ENCODE measurements at regions not wholly inside any gene's neighbourhood (a gene's known extent, or its start where the extent isn't known, plus 50 kb on each side); places are given as distances from the start of the nearest gene placed in this dataset.
A peak's percentile ranks its signal among the peaks of the same experiment; 100 is the strongest.

DNA sequence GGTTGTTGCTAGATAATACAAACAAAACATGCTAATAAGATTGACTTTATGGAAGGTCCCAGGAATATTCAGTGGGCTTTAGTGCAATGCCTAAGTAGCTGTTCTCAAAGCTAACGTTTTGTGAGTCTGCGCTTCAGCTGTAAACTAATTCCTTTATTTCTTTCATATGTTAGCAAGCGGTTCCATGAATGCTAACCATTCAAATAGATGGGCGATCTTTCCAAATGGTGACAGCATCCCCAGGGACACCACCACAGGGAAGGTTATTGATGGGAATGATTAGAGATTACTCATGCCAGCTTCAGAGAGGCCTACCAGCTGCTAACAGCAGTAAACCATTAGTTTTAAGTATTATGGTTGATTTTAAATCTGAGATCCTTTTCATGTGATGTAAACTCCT, 405.7 kb upstream of the MCTP2 start:
- Histone ChIP-seq H3K79me2 (no peaks in the 10 kb centered on the region), H3K27me3 (no peaks in the 10 kb centered on the region), H4K20me1 (ENCODE audit: insufficient read depth, poor library complexity, severe bottlenecking) (no peaks in the 10 kb centered on the region), H3K4me1 (ENCODE audit: insufficient read depth) (peaks cover 13% of the 10 kb centered on the region), H3K27ac (no peak overlapping the region), H2AFZ (no peak overlapping the region), H3K9me3 (ENCODE audit: low read depth) (no peaks in the 10 kb centered on the region), H3K4me2 (no peak overlapping the region), H3K4me3 (no peak overlapping the region), H3K36me3 (replicated peaks; ENCODE audit: insufficient read depth, low read depth) (no peaks in the 10 kb centered on the region), H3K9me2 (replicated peaks; ENCODE audit: insufficient read depth) (no peaks in the 10 kb centered on the region)
- no peak for TF ChIP-seq EZH2 (IDR thresholded peaks at IDR 0.05; ENCODE audit: borderline replicate concordance)
- 36% methylated on average over 4 of the region's 4 CpGs for WGBS (ENCODE audit: low lambda C conversion rate, missing lambda C conversion rate)
- no peak for DNase-seq (ENCODE audit: low spot score)

DNA sequence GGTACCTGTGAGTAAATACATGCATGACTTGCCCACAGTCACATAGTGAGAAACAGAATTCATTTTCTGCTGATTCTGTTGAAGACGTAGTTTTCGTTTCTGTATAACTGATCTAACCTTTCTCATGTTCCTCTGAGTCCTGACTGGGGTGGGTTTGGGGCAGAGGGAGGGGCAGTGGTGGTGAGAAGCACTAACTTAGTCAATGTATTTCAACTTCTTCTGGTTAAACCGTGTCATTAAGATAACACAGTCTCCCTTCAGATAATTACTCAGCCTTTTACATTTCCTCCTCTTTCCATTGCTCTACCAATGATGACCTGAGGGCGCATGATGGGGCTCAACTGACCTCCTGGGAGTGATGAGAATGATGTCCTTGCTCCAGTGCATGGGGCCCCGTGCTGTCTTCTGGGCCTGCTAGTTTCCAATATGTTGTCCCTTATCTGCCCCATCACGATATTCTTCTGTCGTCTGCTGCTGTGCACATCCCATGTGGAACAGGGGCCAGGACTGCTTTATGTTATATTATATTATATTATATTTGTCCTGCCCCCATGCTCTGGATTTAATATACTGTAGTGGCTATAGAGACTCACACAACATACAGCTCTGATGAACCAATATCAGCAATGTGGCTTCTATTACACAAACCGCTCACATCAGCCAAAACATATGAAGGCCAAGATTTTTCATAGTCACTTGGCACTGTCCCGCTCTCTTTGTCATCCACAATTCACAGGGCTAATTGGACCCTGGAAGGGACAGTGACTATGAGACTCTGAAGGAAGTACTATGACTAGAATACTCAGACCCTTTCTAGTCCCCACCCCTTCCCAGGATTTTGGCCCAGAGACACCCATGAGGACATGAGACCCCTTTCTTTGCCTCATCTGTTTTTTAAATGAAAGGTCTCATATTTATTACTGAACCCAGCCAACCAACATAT, 407.1 kb upstream of the MCTP2 start:
- WGBS (ENCODE audit: low lambda C conversion rate, missing lambda C conversion rate), result 74% methylated on average over 9 of the region's 9 CpGs
- Histone ChIP-seq H2AFZ (no peak overlapping the region), H3K9me2 (replicated peaks; ENCODE audit: insufficient read depth) (no peaks in the 10 kb centered on the region), H3K36me3 (replicated peaks; ENCODE audit: insufficient read depth, low read depth) (no peaks in the 10 kb centered on the region), H4K20me1 (ENCODE audit: insufficient read depth, poor library complexity, severe bottlenecking) (no peaks in the 10 kb centered on the region), H3K4me3 (no peak overlapping the region), H3K4me2 (no peak overlapping the region), H3K9me3 (ENCODE audit: low read depth) (no peaks in the 10 kb centered on the region), H3K4me1 (ENCODE audit: insufficient read depth) (peaks cover 5% of the 10 kb centered on the region), H3K27ac (no peak overlapping the region), H3K79me2 (no peaks in the 10 kb centered on the region), H3K27me3 (no peaks in the 10 kb centered on the region)
- TF ChIP-seq EZH2 (IDR thresholded peaks at IDR 0.05; ENCODE audit: borderline replicate concordance) (no peak), EZH2phosphoT487 (IDR thresholded peaks at IDR 0.05; ENCODE audit: low read depth, severe bottlenecking, unreplicated experiment) (no peak)
- TF ChIP-seq, protein P1, sequence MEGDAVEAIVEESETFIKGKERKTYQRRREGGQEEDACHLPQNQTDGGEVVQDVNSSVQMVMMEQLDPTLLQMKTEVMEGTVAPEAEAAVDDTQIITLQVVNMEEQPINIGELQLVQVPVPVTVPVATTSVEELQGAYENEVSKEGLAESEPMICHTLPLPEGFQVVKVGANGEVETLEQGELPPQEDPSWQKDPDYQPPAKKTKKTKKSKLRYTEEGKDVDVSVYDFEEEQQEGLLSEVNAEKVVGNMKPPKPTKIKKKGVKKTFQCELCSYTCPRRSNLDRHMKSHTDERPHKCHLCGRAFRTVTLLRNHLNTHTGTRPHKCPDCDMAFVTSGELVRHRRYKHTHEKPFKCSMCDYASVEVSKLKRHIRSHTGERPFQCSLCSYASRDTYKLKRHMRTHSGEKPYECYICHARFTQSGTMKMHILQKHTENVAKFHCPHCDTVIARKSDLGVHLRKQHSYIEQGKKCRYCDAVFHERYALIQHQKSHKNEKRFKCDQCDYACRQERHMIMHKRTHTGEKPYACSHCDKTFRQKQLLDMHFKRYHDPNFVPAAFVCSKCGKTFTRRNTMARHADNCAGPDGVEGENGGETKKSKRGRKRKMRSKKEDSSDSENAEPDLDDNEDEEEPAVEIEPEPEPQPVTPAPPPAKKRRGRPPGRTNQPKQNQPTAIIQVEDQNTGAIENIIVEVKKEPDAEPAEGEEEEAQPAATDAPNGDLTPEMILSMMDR (IDR thresholded peaks at IDR 0.05; ENCODE audit: poor library complexity), result no peak
- no peak for DNase-seq (ENCODE audit: low spot score)

DNA sequence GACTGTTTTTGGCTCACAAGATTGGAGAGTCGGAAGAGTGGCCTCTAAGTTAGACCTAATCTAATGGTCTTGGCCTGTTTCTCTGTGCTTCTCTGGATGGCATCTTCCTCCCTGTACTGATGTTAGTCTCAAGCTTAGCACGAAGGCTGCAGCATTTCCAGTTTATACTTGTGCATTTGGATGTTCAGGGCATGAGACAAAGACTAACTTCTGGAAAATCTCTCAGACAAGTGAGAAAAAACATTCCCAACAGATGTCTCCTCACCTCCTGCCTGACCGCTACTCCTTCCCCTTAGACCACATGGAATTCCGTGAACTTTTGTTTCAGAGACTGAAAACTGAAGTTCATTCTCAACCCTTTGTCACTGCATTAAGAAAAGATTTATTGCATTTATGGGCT, 410.8 kb upstream of the MCTP2 start:
- Histone ChIP-seq H4K20me1 (ENCODE audit: insufficient read depth, poor library complexity, severe bottlenecking) (no peaks in the 10 kb centered on the region), H3K27ac (no peak overlapping the region), H3K36me3 (replicated peaks; ENCODE audit: insufficient read depth, low read depth) (no peaks in the 10 kb centered on the region), H3K27me3 (no peaks in the 10 kb centered on the region), H3K4me3 (no peak overlapping the region), H3K4me1 (ENCODE audit: insufficient read depth) (no peaks in the 10 kb centered on the region), H3K9me3 (ENCODE audit: low read depth) (no peaks in the 10 kb centered on the region), H2AFZ (no peak overlapping the region), H3K4me2 (no peak overlapping the region), H3K9me2 (replicated peaks; ENCODE audit: insufficient read depth) (no peaks in the 10 kb centered on the region), H3K79me2 (no peaks in the 10 kb centered on the region)
- TF ChIP-seq EZH2phosphoT487 (IDR thresholded peaks at IDR 0.05; ENCODE audit: low read depth, severe bottlenecking, unreplicated experiment), result no peak
- TF ChIP-seq, protein P1 (IDR thresholded peaks at IDR 0.05; ENCODE audit: poor library complexity), result no peak
- TF ChIP-seq EZH2 (IDR thresholded peaks at IDR 0.05; ENCODE audit: borderline replicate concordance), result no peak
- 74% methylated on average over 4 of the region's 4 CpGs for WGBS (ENCODE audit: low lambda C conversion rate, missing lambda C conversion rate)
- no peak for DNase-seq (ENCODE audit: low spot score)

DNA sequence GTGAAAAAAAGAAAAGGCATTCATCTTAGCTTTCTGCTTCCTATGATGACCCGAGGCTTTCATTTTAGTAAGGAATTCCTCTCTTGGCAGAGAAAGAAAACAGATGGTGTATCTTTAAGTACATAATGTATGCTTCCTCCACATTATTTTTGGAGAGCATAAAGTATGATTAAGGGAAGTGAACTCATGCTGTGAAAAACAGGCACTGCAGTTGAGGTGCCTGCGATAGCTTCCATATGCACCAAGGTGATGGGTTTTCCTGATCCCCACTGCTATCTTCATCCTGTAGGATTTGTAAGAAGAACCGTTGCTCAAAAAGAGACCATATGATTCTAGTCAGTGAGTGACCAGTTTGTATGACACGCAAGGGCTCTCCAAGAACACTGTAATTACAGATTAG, 411.5 kb upstream of the MCTP2 start:
- no peaks in the 10 kb centered on the region for H3K36me3 ChIP-seq (replicated peaks; ENCODE audit: insufficient read depth, low read depth)
- no peak overlapping the region for H3K4me2 ChIP-seq
- H3K27me3 ChIP-seq, result no peaks in the 10 kb centered on the region
- H2AFZ ChIP-seq, result no peak overlapping the region
- WGBS (ENCODE audit: low lambda C conversion rate, missing lambda C conversion rate), result 47% methylated on average over 4 of the region's 4 CpGs
- H4K20me1 ChIP-seq (ENCODE audit: insufficient read depth, poor library complexity, severe bottlenecking), result no peaks in the 10 kb centered on the region
- no peaks in the 10 kb centered on the region for H3K79me2 ChIP-seq
- no peaks in the 10 kb centered on the region for H3K9me3 ChIP-seq (ENCODE audit: low read depth)
- TF ChIP-seq EZH2phosphoT487 (IDR thresholded peaks at IDR 0.05; ENCODE audit: low read depth, severe bottlenecking, unreplicated experiment), result no peak
- TF ChIP-seq EZH2 (IDR thresholded peaks at IDR 0.05; ENCODE audit: borderline replicate concordance), result no peak
- TF ChIP-seq, protein P1 (IDR thresholded peaks at IDR 0.05; ENCODE audit: poor library complexity), result no peak
- DNase-seq (ENCODE audit: low spot score), result no peak
- H3K4me3 ChIP-seq, result no peak overlapping the region
- no peaks in the 10 kb centered on the region for H3K9me2 ChIP-seq (replicated peaks; ENCODE audit: insufficient read depth)
- H3K27ac ChIP-seq, result peak overlapping the region; percentile 26
- H3K4me1 ChIP-seq (ENCODE audit: insufficient read depth), result no peaks in the 10 kb centered on the region

All from hepatocyte (in vitro differentiated cells).